Activated CD4-positive, CD25-positive, alpha-beta regulatory T cell treated with anti-CD3 and anti-CD28 coated beads, Interleukin-2, amount 50 U/mL, for 24 hours (primary cell): ENCODE measurements at regions not wholly inside any gene's neighbourhood (a gene's known extent, or its start where the extent isn't known, plus 50 kb on each side); places are given as distances from the start of the nearest gene placed in this dataset.
"Not testable (repeated sequence)": the region's sequence is repeated elsewhere in the genome, so short reads cannot be mapped to it uniquely, and the experiment has no call there.

Source experiments
- ATAC-seq, 2 donors: fragments of 150-1000 bp; cut with Tn5 transposase; one replicate each; pipeline ENCODE4 v1.10.0; 2021; ENCODE audit warnings: mild to moderate bottlenecking in 1 of 2, moderate library complexity in 1 of 2

GRCh38 chr20:43363506-43363905 lies 94.2 kb upstream of the SRSF6 start:
- ATAC-seq = no peak

DNA sequence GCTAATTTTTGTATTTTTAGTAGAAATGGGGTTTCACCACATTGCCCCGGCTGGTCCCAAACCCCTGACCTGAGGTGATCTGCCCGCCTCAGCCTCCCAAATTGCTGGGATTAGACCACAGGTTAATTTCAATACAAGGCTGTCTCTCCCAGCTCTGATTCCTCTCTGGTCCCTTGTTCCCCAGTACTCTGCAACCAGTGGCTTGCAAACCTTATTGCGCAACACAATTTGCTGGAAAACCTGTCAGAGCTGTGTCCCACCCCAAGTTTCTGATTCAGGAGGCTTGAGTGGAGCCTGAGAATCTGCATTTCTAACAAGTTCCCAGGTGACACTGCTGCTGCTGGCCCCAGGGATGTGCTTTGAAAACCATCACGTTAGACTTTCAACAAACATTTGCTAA lies 96.2 kb upstream of the SRSF6 start:
- no peak for ATAC-seq

DNA sequence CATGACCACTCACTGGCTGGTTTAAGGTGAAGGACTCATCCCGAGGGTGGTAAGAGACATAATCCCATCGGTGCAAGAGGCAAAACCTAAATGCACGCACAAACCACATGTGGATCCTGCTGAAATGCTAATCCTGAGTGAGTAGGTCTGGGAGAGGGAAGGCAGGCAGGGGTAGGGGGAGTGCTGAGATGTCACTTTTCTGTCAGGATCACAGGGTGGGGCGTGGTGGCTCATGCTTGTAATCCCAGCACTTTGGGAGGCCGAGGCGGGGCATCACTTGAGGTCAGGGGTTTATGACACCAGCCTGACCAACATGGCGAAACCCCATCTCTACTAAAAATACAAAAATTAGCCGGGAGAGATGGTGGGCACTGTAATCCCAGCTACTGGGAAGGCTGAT lies 97.7 kb upstream of the SRSF6 start:
- no peak for ATAC-seq

- ATAC-seq = no peak
Measured at GRCh38 chr20:43358811-43359210, 98.9 kb upstream of the SRSF6 start.

- ATAC-seq = no peak
Measured at GRCh38 chr20:43357352-43357751, 100.3 kb upstream of the SRSF6 start.

DNA sequence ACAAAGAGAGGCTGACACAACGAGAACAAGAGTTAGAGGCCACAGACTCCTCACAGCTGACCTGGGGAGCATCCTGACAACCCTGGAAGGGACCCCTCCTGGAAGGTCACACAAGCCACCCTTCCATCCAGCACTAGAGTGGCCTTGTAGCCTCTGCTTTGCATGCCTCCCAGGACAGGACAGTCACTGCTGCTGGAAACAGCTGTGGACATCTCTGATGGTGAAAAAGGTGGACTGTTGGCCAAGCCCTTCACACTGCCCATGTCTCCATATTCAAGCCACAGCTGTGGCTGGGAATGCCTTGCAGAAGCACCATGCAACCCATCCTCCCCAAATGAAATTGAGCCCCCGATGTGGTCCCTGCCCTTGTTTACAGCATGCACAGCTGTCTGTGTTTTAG lies 102.1 kb upstream of the SRSF6 start:
- ATAC-seq = no peak

DNA sequence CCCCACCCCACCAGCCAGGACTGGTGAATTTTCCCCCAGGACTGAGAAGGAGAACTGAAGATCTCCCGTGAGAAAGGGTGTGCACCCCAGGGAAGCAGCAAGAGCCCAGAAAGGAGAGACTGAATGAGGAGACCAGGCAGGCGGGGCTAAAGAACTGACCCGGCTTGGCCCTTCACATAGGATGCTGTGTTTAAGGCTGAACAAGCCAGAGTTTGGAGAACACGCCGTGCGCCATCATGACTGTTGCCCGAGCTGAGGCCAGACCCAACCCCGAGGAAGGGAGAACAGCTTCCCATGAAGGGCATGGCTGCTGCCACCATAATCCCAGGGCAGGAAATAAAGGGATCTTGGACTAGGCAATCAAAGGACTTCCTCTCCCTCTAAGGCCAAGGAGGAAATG lies 104.7 kb upstream of the SRSF6 start:
- no peak for ATAC-seq

DNA sequence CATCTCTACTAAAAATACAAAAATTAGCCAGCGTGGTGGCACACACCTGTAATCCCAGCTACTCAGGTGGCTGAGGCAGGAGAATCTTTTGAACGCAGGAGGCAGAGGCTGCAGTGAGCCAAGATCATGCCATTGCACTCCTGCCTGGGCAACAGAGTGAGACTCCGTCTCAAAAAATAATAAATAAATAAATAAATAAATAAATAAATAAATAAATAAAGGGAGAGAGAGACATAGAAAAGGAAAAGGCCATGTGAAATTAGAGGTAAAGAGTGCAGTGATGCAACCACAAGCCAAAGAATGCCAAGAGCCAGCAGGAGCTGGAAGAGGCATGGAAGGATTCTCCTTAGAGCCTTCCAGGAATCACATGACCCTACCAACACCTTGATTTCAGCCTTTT lies 107.0 kb upstream of the SRSF6 start:
- ATAC-seq = not testable (repeated sequence)

DNA sequence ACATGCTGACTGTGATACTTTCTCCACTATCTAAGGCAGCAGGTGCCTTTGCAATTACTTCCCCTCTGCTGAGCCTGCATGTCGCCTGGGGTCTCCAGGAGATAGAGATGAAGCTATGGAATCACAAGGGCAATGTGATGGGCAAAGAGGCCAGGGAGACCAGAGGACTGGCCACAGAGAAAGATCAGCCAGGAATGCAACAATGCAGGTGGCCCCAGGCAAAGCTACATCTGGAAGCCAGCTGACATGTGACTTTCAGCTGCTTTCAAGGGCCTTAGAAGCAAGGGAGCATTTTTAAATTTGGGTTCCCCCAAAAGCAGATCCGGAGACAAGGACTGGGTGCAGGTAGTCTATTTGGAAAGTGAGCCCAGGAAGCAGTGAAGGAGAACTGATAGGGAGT lies 107.9 kb upstream of the SRSF6 start:
- no peak for ATAC-seq

GRCh38 chr20:43347839-43348238 lies 109.9 kb upstream of the SRSF6 start:
- not testable (repeated sequence) for ATAC-seq

DNA sequence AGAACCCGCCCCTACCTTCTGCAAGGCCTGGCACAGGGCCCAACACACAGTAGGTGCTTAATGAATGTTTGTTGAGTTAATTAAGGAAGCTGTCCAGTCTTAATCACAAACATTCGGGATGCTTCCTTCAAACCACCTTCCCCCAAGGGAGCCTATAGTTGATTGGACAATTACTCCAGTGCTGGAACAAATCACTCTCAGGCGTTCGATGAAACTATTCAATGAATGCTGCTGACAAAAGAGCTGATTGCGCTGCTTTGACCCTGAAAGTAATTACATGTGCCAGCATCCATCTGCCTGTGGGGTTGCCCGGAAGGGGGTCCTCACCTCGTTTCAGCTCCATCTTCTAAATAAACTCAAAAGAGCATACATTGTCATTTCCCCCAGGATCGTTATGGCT lies 112.0 kb upstream of the SRSF6 start:
- no peak for ATAC-seq

- ATAC-seq = no peak
Measured at GRCh38 chr20:43341511-43341910, 116.2 kb upstream of the SRSF6 start.

- no peak for ATAC-seq
Measured at GRCh38 chr20:43337036-43337435, 120.7 kb upstream of the SRSF6 start.

DNA sequence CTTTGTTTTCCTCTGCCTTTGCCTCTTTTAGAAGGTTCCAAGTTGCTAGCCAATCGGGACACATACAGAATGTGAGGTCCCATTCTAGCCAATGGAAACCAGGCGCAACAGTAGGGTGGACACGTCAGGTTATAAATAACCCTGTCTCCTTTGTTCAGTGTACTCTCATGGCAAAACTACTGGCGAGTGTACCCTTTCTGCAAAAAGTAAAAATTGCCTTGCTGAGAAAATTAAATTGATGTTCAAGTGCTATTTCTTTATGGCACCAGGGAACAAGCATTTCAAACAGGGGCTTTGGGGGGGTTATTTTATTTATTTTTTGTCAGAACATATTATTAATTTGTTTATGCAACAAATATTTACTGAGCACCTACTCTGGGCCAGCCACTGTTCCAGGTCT lies 123.6 kb upstream of the SRSF6 start:
- ATAC-seq = no peak

GRCh38 chr20:43331906-43332305 lies 125.8 kb upstream of the SRSF6 start:
- ATAC-seq = no peak

GRCh38 chr20:43328697-43329096 lies 129.0 kb upstream of the SRSF6 start:
- ATAC-seq = no peak

- not testable (repeated sequence) for ATAC-seq
Measured at GRCh38 chr20:43327234-43327633, 130.5 kb upstream of the SRSF6 start.

- no peak for ATAC-seq
Measured at GRCh38 chr20:43325926-43326325, 131.8 kb upstream of the SRSF6 start.

DNA sequence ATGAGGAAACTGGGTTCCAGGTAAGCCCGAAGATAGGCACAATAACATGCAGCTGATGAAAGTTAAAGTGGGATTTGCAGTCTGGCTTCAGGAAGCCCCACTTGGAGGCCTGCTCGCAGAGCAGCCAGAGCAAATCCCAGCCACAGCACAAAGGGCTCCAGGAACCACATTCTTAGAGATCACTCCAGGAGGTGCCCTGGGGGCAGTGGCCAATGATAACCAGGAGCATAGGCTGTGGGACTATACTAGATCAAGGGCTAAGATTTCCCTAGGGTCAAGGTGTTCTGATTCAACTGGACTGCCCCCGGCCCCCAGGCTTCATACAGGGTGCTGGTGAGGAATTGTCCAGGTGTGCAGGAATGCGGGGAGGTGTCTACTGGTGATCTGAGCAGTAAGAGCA lies 133.9 kb upstream of the PTPRT start:
- no peak for ATAC-seq

DNA sequence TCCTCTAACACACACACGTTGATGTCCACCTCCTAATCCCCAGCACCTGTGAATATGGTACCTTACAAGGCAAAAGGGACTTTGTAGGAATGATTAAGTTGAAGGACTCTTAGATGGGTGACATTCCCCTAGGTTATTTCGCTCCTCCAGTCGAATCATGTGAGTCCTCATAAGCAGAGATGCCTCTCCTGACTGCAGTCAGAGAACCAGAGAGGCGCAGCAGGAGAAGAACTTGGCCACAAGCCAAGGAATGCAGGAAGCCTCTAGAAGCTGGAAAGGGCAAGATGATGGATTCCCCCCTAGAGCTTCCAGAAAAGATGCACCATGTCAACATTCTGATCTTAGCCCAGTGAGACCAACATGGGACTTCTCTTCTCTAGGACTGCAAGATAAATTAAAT lies 133.1 kb upstream of the PTPRT start:
- no peak for ATAC-seq

DNA sequence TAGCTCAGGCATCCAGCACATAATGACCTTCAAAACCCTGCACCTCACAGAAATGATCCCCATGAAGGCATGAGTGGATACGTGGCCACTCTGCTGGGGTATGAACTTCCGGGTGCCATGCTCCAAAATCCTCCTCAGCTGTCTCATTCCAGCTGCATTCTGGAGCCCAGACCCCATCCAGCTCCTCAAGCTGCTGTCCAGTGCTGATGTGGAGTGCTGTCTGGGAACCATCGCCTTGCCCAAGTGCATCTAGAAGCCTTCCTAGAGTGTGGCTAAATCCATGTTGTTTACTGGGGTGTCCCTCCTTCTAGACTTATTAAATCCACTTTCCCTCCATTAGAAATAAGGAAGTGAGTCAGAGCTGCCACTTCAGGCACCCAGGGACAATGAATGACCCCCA lies 130.8 kb upstream of the PTPRT start:
- no peak for ATAC-seq

- no peak for ATAC-seq
Measured at GRCh38 chr20:43318755-43319297, 129.1 kb upstream of the PTPRT start.

- ATAC-seq = no peak
Measured at GRCh38 chr20:43316271-43316670, 126.6 kb upstream of the PTPRT start.

DNA sequence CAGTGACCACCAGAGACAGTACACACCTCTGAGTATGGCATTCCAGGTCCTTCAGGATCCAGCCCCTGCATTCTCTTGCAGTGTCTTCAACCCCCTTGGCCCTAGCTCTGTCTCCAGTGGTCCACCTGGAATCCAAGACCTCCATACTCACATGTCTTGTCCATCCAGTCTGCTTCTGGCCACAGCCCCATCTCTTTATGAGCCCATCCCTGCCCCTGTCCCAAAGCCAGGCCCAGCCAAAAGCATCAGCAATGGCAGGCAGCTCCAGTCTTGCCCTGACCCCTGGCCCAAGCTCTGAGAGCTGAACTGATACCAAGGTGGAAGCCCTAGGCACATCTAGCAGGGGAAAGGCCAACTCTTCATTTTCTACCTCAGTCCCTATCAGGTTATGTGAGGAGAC lies 119.6 kb upstream of the PTPRT start:
- no peak for ATAC-seq

DNA sequence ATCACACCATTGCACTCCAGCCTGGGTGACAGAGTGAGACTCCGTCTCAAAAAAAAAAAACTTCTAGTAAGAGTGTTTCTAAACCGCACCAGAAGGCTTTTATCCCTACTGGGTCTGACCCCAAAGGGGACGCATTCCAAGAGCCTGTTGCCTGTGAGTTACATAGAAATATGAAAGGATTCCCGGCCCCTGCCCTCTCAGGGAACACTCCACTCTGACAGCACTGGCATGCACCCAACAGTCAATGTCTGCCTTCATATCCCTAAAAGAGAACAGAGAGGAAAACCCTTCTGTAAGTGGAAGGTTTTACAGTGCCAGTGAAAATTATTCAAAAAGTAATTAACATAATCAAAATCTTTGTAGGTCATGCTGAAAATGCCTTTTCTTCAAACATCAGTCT lies 117.1 kb upstream of the PTPRT start:
- ATAC-seq = no peak

- ATAC-seq = no peak
Measured at GRCh38 chr20:43305749-43306148, 116.0 kb upstream of the PTPRT start.
